Uterus (tissue), 2 donors: ENCODE measurements at regions not wholly inside any gene's neighbourhood (a gene's known extent, or its start where the extent isn't known, plus 50 kb on each side); places are given as distances from the start of the nearest gene placed in this dataset.

ENCODE experiments used
- POLR2A ChIP-seq, 2 donors: fragments of 450-650 bp; IDR thresholded peaks; one replicate each; pipeline ENCODE4 v1.6.1; 2016; ENCODE audit warnings: antibody characterized with exemption in 2 of 2, mild to moderate bottlenecking in 1 of 2, moderate library complexity in 1 of 2
- TF ChIP-seq, protein P1 (sequence below), 4 experiments: fragments of 200-600 bp in 2 of 4; fragments of 450-650 bp in 2 of 4; sonication (generic) in 2 of 4; IDR thresholded peaks; one replicate each; pipeline ENCODE4 v1.5.1; 2016 to 2019; ENCODE audit warnings: antibody characterized with exemption in 4 of 4, mild to moderate bottlenecking in 2 of 4, moderate library complexity in 1 of 4

DNA sequence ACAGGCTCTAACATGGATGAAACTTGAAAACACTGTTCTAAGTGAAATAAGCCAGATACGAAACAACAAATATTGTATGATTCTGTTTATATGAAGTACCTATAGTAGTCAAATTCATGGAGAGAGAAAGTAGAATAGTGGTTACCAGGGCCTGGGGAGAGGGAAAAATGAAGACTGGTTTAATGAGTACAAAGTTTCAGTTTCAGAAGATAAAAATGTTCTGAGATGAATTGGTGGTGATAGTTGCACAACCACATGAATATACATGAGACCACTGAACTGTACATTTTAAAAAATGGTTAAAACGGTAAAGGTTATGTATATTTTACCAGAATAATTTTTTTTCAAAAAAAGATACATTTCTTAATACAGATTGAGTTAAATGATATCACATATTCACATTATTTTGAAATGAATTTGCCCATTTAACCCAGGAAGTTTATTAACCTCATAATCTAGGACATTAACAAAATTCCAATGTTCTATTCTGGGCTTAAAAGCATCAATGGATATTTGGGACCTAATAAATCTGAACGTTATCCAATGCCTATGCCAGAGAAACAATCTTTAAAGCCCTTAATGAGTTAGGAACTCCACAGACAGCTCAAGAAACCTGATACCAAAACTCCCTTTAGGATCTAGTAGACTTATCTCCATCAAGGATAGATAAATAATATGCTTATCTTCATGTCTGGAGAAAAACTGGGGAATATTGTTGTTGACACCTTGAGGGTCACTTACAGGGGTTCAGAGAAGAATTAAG lies 521.3 kb downstream of the EFNA5 start:
- TF ChIP-seq, protein P1, sequence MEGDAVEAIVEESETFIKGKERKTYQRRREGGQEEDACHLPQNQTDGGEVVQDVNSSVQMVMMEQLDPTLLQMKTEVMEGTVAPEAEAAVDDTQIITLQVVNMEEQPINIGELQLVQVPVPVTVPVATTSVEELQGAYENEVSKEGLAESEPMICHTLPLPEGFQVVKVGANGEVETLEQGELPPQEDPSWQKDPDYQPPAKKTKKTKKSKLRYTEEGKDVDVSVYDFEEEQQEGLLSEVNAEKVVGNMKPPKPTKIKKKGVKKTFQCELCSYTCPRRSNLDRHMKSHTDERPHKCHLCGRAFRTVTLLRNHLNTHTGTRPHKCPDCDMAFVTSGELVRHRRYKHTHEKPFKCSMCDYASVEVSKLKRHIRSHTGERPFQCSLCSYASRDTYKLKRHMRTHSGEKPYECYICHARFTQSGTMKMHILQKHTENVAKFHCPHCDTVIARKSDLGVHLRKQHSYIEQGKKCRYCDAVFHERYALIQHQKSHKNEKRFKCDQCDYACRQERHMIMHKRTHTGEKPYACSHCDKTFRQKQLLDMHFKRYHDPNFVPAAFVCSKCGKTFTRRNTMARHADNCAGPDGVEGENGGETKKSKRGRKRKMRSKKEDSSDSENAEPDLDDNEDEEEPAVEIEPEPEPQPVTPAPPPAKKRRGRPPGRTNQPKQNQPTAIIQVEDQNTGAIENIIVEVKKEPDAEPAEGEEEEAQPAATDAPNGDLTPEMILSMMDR (IDR thresholded peaks at IDR 0.05) = no peak
- TF ChIP-seq POLR2A (IDR thresholded peaks at IDR 0.05) = no peak
